Nephron progenitor cell (in vitro differentiated cells): ENCODE measurements at regions not wholly inside any gene's neighbourhood (a gene's known extent, or its start where the extent isn't known, plus 50 kb on each side); places are given as distances from the start of the nearest gene placed in this dataset.

Experiments
- DNase-seq: peaks from one replicate; pipeline ENCODE4 v3.0.0; 2021
- H3K27ac Mint-ChIP-seq: 2 replicates; pipeline ENCODE4 v1.8.0; 2021; ENCODE audit warnings: mild to moderate bottlenecking, moderate library complexity, mixed read lengths
- H3K27me3 Mint-ChIP-seq: 2 replicates; pipeline ENCODE4 v1.8.0; 2021; ENCODE audit warnings: mild to moderate bottlenecking, low read depth, mixed read lengths; ENCODE audit not compliant: poor library complexity
- H3K36me3 Mint-ChIP-seq: 2 replicates; pipeline ENCODE4 v1.8.0; 2021; ENCODE audit warnings: low read depth, mixed read lengths
- H3K4me1 Mint-ChIP-seq: 2 replicates; pipeline ENCODE4 v1.8.0; 2021; ENCODE audit warnings: mixed read lengths
- H3K4me3 Mint-ChIP-seq: 2 replicates; pipeline ENCODE4 v1.8.0; 2021; ENCODE audit warnings: mild to moderate bottlenecking, moderate library complexity, mixed read lengths
- H3K9me3 Mint-ChIP-seq: 2 replicates; pipeline ENCODE4 v1.8.0; 2021; ENCODE audit warnings: mild to moderate bottlenecking, moderate library complexity, mixed read lengths
- CTCF ChIP-seq: fragments of 200-600 bp; sonication (generic); IDR thresholded peaks from 2 replicates; pipeline ENCODE4 v1.5.0; 2021; ENCODE audit warnings: antibody characterized with exemption

- no peak for TF ChIP-seq CTCF
- Mint-ChIP-seq H3K4me3 (no peak overlapping the region), H3K27ac (no peak overlapping the region), H3K4me1 (peaks cover 19% of the 10 kb centered on the region), H3K9me3 (no peaks in the 10 kb centered on the region), H3K36me3 (no peaks in the 10 kb centered on the region), H3K27me3 (peaks cover 28% of the 10 kb centered on the region)
- no peak for DNase-seq
These were observed 86.5 kb downstream of the MYEOV start for GRCh38 chr11:69380451-69380901.

GRCh38 chr11:69380921-69381581 lies 87.1 kb downstream of the MYEOV start:
- H3K4me3 Mint-ChIP-seq = no peak overlapping the region
- peak overlapping the region; percentile 83 for H3K27ac Mint-ChIP-seq
- H3K27me3 Mint-ChIP-seq = peaks cover 26% of the 10 kb centered on the region

GRCh38 chr11:69381681-69382130 lies 87.8 kb downstream of the MYEOV start:
- H3K4me1 Mint-ChIP-seq = peaks cover 17% of the 10 kb centered on the region
- no peak for TF ChIP-seq CTCF
- no peaks in the 10 kb centered on the region for H3K9me3 Mint-ChIP-seq
- no peaks in the 10 kb centered on the region for H3K36me3 Mint-ChIP-seq
- H3K27ac Mint-ChIP-seq = peak overlapping the region; percentile 83
- H3K27me3 Mint-ChIP-seq = peaks cover 26% of the 10 kb centered on the region
- DNase-seq = no peak
- H3K4me3 Mint-ChIP-seq = no peak overlapping the region

More at GRCh38 chr11:69380921-69381581, 87.1 kb downstream of the MYEOV start:
- Mint-ChIP-seq H3K9me3 (no peaks in the 10 kb centered on the region), H3K4me1 (peaks cover 17% of the 10 kb centered on the region), H3K36me3 (no peaks in the 10 kb centered on the region)
- no peak for TF ChIP-seq CTCF
- no peak for DNase-seq

- Mint-ChIP-seq H3K36me3 (no peaks in the 10 kb centered on the region), H3K9me3 (peaks cover 3% of the 10 kb centered on the region), H3K27ac (no peak overlapping the region), H3K4me1 (peaks cover 14% of the 10 kb centered on the region), H3K4me3 (no peak overlapping the region), H3K27me3 (peaks cover 23% of the 10 kb centered on the region)
- no peak for DNase-seq
- TF ChIP-seq CTCF = no peak
These were observed 88.5 kb downstream of the MYEOV start for GRCh38 chr11:69382131-69383128.

- DNase-seq = no peak
- Mint-ChIP-seq H3K9me3 (peaks cover 15% of the 10 kb centered on the region), H3K27me3 (peaks cover 19% of the 10 kb centered on the region), H3K4me3 (no peak overlapping the region), H3K27ac (no peak overlapping the region), H3K4me1 (peaks cover 11% of the 10 kb centered on the region), H3K36me3 (no peaks in the 10 kb centered on the region)
- TF ChIP-seq CTCF = no peak
These were observed 89.7 kb downstream of the MYEOV start for GRCh38 chr11:69383372-69384250.
